ENCODE measurements at regions not wholly inside any gene's neighbourhood (a gene's known extent, or its start where the extent isn't known, plus 50 kb on each side); places are given as distances from the start of the nearest gene placed in this dataset.

GRCh38 chr17:72561266-72561665 lies 440.4 kb downstream of the SOX9 start:
- no peak for TF ChIP-seq JUN (IDR thresholded peaks at IDR 0.05; ENCODE audit: borderline replicate concordance, insufficient read depth, insufficient read length, low read depth)
- no peak for TF ChIP-seq GATA2 (IDR thresholded peaks at IDR 0.05; ENCODE audit: insufficient read depth, insufficient read length, low read depth, low read length)
- TF ChIP-seq MYC (IDR thresholded peaks at IDR 0.05; ENCODE audit: low read depth, low read length), result no peak
- no peak for TF ChIP-seq FOS (IDR thresholded peaks at IDR 0.05; ENCODE audit: borderline replicate concordance, insufficient read depth, low read length)
- TF ChIP-seq MAX (IDR thresholded peaks at IDR 0.05; ENCODE audit: insufficient read depth, insufficient read length), result no peak
- TF ChIP-seq, protein P1, sequence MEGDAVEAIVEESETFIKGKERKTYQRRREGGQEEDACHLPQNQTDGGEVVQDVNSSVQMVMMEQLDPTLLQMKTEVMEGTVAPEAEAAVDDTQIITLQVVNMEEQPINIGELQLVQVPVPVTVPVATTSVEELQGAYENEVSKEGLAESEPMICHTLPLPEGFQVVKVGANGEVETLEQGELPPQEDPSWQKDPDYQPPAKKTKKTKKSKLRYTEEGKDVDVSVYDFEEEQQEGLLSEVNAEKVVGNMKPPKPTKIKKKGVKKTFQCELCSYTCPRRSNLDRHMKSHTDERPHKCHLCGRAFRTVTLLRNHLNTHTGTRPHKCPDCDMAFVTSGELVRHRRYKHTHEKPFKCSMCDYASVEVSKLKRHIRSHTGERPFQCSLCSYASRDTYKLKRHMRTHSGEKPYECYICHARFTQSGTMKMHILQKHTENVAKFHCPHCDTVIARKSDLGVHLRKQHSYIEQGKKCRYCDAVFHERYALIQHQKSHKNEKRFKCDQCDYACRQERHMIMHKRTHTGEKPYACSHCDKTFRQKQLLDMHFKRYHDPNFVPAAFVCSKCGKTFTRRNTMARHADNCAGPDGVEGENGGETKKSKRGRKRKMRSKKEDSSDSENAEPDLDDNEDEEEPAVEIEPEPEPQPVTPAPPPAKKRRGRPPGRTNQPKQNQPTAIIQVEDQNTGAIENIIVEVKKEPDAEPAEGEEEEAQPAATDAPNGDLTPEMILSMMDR (IDR thresholded peaks at IDR 0.05; ENCODE audit: extremely low read depth in 1 of 2, insufficient read depth in 1 of 2, low read depth in 1 of 2, low read length in 2 of 2), result no peak
- TF ChIP-seq POLR2AphosphoS5 (IDR thresholded peaks at IDR 0.05; ENCODE audit: insufficient read depth, low read depth, low read length), result no peak
- TF ChIP-seq POLR2A (IDR thresholded peaks at IDR 0.05; ENCODE audit: low read depth, low read length), result no peak
- no peak for TF ChIP-seq EZH2 (IDR thresholded peaks at IDR 0.05; ENCODE audit: borderline replicate concordance, low read depth, low read length, severe bottlenecking)
- no peaks in the 10 kb centered on the region for H3K36me3 ChIP-seq (ENCODE audit: control insufficient read depth in 2 of 2, extremely low read depth in 1 of 2, insufficient read depth in 2 of 2, low read length in 2 of 2)
- CTCF ChIA-PET, result interaction anchor here (0.5 to 5.1 kb wide), 6 partner anchors 165 to 1932 kb away, joined by 3 to 34 read pairs (median 3); no protein-coding TSS in a partner anchor
- DNase-seq (ENCODE audit: low read depth, low spot score) (no peak), FAIRE-seq (no peak)
- dilution Hi-C loops (cut with MboI; ENCODE audit: extremely low pct_ligation_motif_present, low sequenced_read_pairs) (no loop called here), intact Hi-C loops (cut with micrococcal nuclease) (no loop called here)
- POLR2A ChIA-PET, result no interaction called here
- no peak overlapping the region for H3K4me2 ChIP-seq (ENCODE audit: insufficient read depth, low read length)
- no peaks in the 10 kb centered on the region for H3K27me3 ChIP-seq (ENCODE audit: control insufficient read depth in 2 of 2, insufficient read depth in 2 of 2, low read length in 2 of 2)
- no peak overlapping the region for H3K4me3 ChIP-seq (replicated peaks in 1 of 3; ENCODE audit: insufficient read depth in 1 of 3, low read depth in 1 of 3, low read length in 3 of 3)
- H3K4me1 ChIP-seq (ENCODE audit: control insufficient read depth, extremely low read depth, insufficient read depth, low read length), result no peaks in the 10 kb centered on the region
- no TSS peak for BruUV-seq (replicated peaks)
- no peaks in the 10 kb centered on the region for H3K79me2 ChIP-seq (ENCODE audit: control insufficient read depth, insufficient read depth, low read length)
- H3K9ac ChIP-seq (replicated peaks; ENCODE audit: extremely low read depth, insufficient read depth, low read length), result no peak overlapping the region
- H3K9me1 ChIP-seq (replicated peaks; ENCODE audit: control insufficient read depth, extremely low read depth, insufficient read depth, low read length), result no peaks in the 10 kb centered on the region
- no peak overlapping the region for H2AFZ ChIP-seq (ENCODE audit: low read depth, low read length)
- no peak overlapping the region for H3K27ac ChIP-seq (ENCODE audit: insufficient read depth, low read depth, low read length)
- no peaks in the 10 kb centered on the region for H3K9me3 ChIP-seq (replicated peaks; ENCODE audit: control insufficient read depth, insufficient read depth, low read length)
- H4K20me1 ChIP-seq (replicated peaks; ENCODE audit: control insufficient read depth, extremely low read depth, insufficient read depth, low read length), result no peaks in the 10 kb centered on the region
